H7 (cell line): ENCODE measurements at regions not wholly inside any gene's neighbourhood (a gene's known extent, or its start where the extent isn't known, plus 50 kb on each side); places are given as distances from the start of the nearest gene placed in this dataset.

Source experiments
- DNase-seq: peaks from one replicate; pipeline ENCODE4 v3.0.0; 2012
- H3K27me3 ChIP-seq: 2 replicates; pipeline ENCODE4 v1.6.0; 2011; ENCODE audit warnings: mild to moderate bottlenecking, low read length; ENCODE audit not compliant: control insufficient read depth, insufficient read depth
- H3K36me3 ChIP-seq: replicated peaks from 2 replicates; pipeline ENCODE4 v1.5.1; 2011; ENCODE audit warnings: low read length; ENCODE audit not compliant: control insufficient read depth, insufficient read depth
- H3K4me3 ChIP-seq: 2 replicates; pipeline ENCODE4 v1.5.1; 2011; ENCODE audit warnings: low read depth, mild to moderate bottlenecking, control low read depth, low read length, moderate library complexity; ENCODE audit not compliant: insufficient read depth

- DNase-seq = no peak
- Histone ChIP-seq H3K27me3 (no peaks in the 10 kb centered on the region), H3K36me3 (no peaks in the 10 kb centered on the region), H3K4me3 (no peak overlapping the region)
Observed at GRCh38 chr2:82275599-82275998, 1971.0 kb upstream of the LRRTM1 start.

- no peaks in the 10 kb centered on the region for H3K27me3 ChIP-seq
- no peak overlapping the region for H3K4me3 ChIP-seq
- DNase-seq = no peak
- no peaks in the 10 kb centered on the region for H3K36me3 ChIP-seq
Observed at GRCh38 chr2:82268446-82268845, 1963.9 kb upstream of the LRRTM1 start.

- Histone ChIP-seq H3K27me3 (no peaks in the 10 kb centered on the region), H3K36me3 (no peaks in the 10 kb centered on the region), H3K4me3 (no peak overlapping the region)
- DNase-seq = no peak
Observed at GRCh38 chr2:82260521-82260920, 1956.0 kb upstream of the LRRTM1 start.

GRCh38 chr2:82259551-82259950, 1955.0 kb upstream of the LRRTM1 start:
- DNase-seq = no peak
- Histone ChIP-seq H3K27me3 (no peaks in the 10 kb centered on the region), H3K36me3 (no peaks in the 10 kb centered on the region), H3K4me3 (no peak overlapping the region)

- Histone ChIP-seq H3K27me3 (no peaks in the 10 kb centered on the region), H3K36me3 (no peaks in the 10 kb centered on the region), H3K4me3 (no peak overlapping the region)
- DNase-seq = no peak
Observed at GRCh38 chr2:82257796-82258555, 1953.4 kb upstream of the LRRTM1 start.

GRCh38 chr2:82256983-82257632, 1952.6 kb upstream of the LRRTM1 start:
- no peak overlapping the region for H3K4me3 ChIP-seq
- no peaks in the 10 kb centered on the region for H3K27me3 ChIP-seq
- no peak for DNase-seq
- H3K36me3 ChIP-seq = no peaks in the 10 kb centered on the region

- no peak for DNase-seq
- H3K4me3 ChIP-seq = no peak overlapping the region
- H3K27me3 ChIP-seq = no peaks in the 10 kb centered on the region
- no peaks in the 10 kb centered on the region for H3K36me3 ChIP-seq
Observed at GRCh38 chr2:82256288-82256687, 1951.7 kb upstream of the LRRTM1 start.

GRCh38 chr2:82254728-82255127, 1950.2 kb upstream of the LRRTM1 start:
- Histone ChIP-seq H3K4me3 (no peak overlapping the region), H3K36me3 (no peaks in the 10 kb centered on the region), H3K27me3 (no peaks in the 10 kb centered on the region)
- DNase-seq = no peak

GRCh38 chr2:82246220-82246775, 1941.7 kb upstream of the LRRTM1 start:
- no peak for DNase-seq
- no peaks in the 10 kb centered on the region for H3K36me3 ChIP-seq
- no peak overlapping the region for H3K4me3 ChIP-seq
- no peaks in the 10 kb centered on the region for H3K27me3 ChIP-seq

GRCh38 chr2:82239176-82239575, 1934.6 kb upstream of the LRRTM1 start:
- H3K27me3 ChIP-seq = no peaks in the 10 kb centered on the region
- H3K4me3 ChIP-seq = no peak overlapping the region
- no peaks in the 10 kb centered on the region for H3K36me3 ChIP-seq
- DNase-seq = no peak

- no peak for DNase-seq
- Histone ChIP-seq H3K27me3 (no peaks in the 10 kb centered on the region), H3K4me3 (no peak overlapping the region), H3K36me3 (no peaks in the 10 kb centered on the region)
Observed at GRCh38 chr2:82237994-82238662, 1933.6 kb upstream of the LRRTM1 start.

GRCh38 chr2:82234283-82234874, 1929.8 kb upstream of the LRRTM1 start:
- H3K27me3 ChIP-seq = no peaks in the 10 kb centered on the region
- DNase-seq = no peak
- no peak overlapping the region for H3K4me3 ChIP-seq
- no peaks in the 10 kb centered on the region for H3K36me3 ChIP-seq

GRCh38 chr2:82233806-82234205, 1929.3 kb upstream of the LRRTM1 start:
- Histone ChIP-seq H3K27me3 (no peaks in the 10 kb centered on the region), H3K36me3 (no peaks in the 10 kb centered on the region), H3K4me3 (no peak overlapping the region)
- no peak for DNase-seq

GRCh38 chr2:82230406-82230805, 1925.9 kb upstream of the LRRTM1 start:
- H3K4me3 ChIP-seq = no peak overlapping the region
- no peak for DNase-seq
- no peaks in the 10 kb centered on the region for H3K36me3 ChIP-seq
- H3K27me3 ChIP-seq = no peaks in the 10 kb centered on the region
